ENCODE measurements at regions not wholly inside any gene's neighbourhood (a gene's known extent, or its start where the extent isn't known, plus 50 kb on each side); places are given as distances from the start of the nearest gene placed in this dataset.

- no TSS peak for BruUV-seq (replicated peaks)
- DNase-seq (ENCODE audit: low read depth, low spot score) (no peak), FAIRE-seq (no peak)
- Histone ChIP-seq H3K4me1 (ENCODE audit: control insufficient read depth, extremely low read depth, insufficient read depth, low read length) (no peaks in the 10 kb centered on the region), H3K9me3 (replicated peaks; ENCODE audit: control insufficient read depth, insufficient read depth, low read length) (no peaks in the 10 kb centered on the region), H3K4me3 (replicated peaks in 1 of 3; ENCODE audit: insufficient read depth in 1 of 3, low read depth in 1 of 3, low read length in 3 of 3) (no peak overlapping the region), H3K27me3 (ENCODE audit: control insufficient read depth in 2 of 2, insufficient read depth in 2 of 2, low read length in 2 of 2) (no peaks in the 10 kb centered on the region), H4K20me1 (replicated peaks; ENCODE audit: control insufficient read depth, extremely low read depth, insufficient read depth, low read length) (no peaks in the 10 kb centered on the region), H3K9me1 (replicated peaks; ENCODE audit: control insufficient read depth, extremely low read depth, insufficient read depth, low read length) (no peaks in the 10 kb centered on the region), H2AFZ (ENCODE audit: low read depth, low read length) (no peak overlapping the region), H3K9ac (replicated peaks; ENCODE audit: extremely low read depth, insufficient read depth, low read length) (no peak overlapping the region), H3K27ac (ENCODE audit: insufficient read depth, low read depth, low read length) (no peak overlapping the region), H3K79me2 (ENCODE audit: control insufficient read depth, insufficient read depth, low read length) (no peaks in the 10 kb centered on the region), H3K36me3 (ENCODE audit: control insufficient read depth in 2 of 2, extremely low read depth in 1 of 2, insufficient read depth in 2 of 2, low read length in 2 of 2) (no peaks in the 10 kb centered on the region), H3K4me2 (ENCODE audit: insufficient read depth, low read length) (no peak overlapping the region)
- dilution Hi-C loops (cut with MboI; ENCODE audit: extremely low pct_ligation_motif_present, low sequenced_read_pairs) (no loop called here), intact Hi-C loops (cut with micrococcal nuclease) (no loop called here)
- ChIA-PET CTCF (no interaction called here), POLR2A (no interaction called here)
- TF ChIP-seq MYC (IDR thresholded peaks at IDR 0.05; ENCODE audit: low read depth, low read length) (no peak), JUN (IDR thresholded peaks at IDR 0.05; ENCODE audit: borderline replicate concordance, insufficient read depth, insufficient read length, low read depth) (no peak), CTCF (IDR thresholded peaks at IDR 0.05; ENCODE audit: extremely low read depth in 1 of 2, insufficient read depth in 1 of 2, low read depth in 1 of 2, low read length in 2 of 2) (no peak), POLR2A (IDR thresholded peaks at IDR 0.05; ENCODE audit: low read depth, low read length) (no peak), FOS (IDR thresholded peaks at IDR 0.05; ENCODE audit: borderline replicate concordance, insufficient read depth, low read length) (no peak), POLR2AphosphoS5 (IDR thresholded peaks at IDR 0.05; ENCODE audit: insufficient read depth, low read depth, low read length) (no peak), GATA2 (IDR thresholded peaks at IDR 0.05; ENCODE audit: insufficient read depth, insufficient read length, low read depth, low read length) (no peak), EZH2 (IDR thresholded peaks at IDR 0.05; ENCODE audit: borderline replicate concordance, low read depth, low read length, severe bottlenecking) (no peak), MAX (IDR thresholded peaks at IDR 0.05; ENCODE audit: insufficient read depth, insufficient read length) (no peak)
These were observed 241.0 kb downstream of the DLL1 start for GRCh38 chr6:170049641-170050561.
